DMS53 (cell line): ENCODE measurements at regions not wholly inside any gene's neighbourhood (a gene's known extent, or its start where the extent isn't known, plus 50 kb on each side); places are given as distances from the start of the nearest gene placed in this dataset.
A peak's percentile ranks its signal among the peaks of the same experiment; 100 is the strongest.
"Not testable (repeated sequence)": the region's sequence is repeated elsewhere in the genome, so short reads cannot be mapped to it uniquely, and the experiment has no call there.

Experiments
- DNase-seq: peaks from one replicate; lab custom pipeline; 2025; lab: John Stamatoyannopoulos, UW

DNA sequence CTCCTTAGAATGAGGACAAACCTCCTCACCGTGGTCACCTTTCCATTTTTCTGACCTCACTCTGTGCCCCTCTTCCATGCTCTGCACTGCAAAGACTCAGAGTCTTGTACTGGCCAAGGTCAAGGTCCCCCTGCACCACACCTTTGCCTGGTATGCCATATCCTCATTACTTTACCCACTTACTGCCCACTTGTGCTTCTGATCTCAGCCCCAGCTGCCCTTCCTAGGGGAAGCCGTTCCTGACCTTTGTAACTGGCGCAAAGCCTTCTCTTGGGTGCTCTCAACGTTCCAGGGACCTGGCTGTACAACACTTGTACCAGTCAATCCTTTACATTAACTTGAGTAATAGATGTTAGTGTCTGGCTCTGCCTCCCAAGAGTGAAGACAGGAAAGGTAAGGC, 256.0 kb downstream of the SV2B start:
- DNase-seq, result no peak

DNA sequence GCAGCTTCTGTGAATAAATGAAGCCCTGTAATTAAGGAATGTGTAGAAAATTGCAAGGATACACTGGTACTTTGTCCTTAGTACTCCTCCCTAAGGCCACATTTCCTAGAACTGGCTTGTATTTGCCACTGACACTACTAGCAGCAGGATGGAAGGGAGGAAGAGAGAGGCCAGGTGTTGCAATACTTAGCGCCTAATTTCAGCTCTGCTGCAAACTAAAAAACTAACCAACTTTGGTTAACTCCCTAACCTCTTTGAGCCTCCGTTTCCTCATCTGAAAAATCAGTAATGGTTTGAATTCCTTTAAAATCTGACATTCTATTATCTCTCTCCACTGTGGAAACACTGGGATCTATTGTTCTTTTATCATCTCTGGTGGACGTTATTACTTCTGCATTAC, 257.0 kb downstream of the SV2B start:
- DNase-seq, result no peak

DNA sequence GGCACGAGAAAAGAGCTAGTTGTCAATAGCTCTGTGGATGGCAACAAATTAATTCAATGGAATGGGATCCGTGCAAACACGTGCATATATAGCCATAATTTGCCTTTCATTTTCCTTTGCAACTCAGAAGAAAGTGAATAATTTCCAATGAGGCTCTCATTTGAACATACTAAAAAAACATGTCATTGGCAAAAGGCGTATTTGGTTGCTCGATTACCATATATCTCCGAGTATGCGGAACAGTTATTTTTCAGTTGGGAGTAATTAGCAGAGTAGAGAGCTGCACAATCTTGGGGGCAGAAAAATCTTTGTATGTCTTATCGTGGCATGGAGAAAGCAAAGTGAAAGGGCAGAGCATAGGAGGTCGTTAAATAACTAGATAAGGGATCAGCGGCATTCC, 257.4 kb downstream of the SV2B start:
- no peak for DNase-seq

DNA sequence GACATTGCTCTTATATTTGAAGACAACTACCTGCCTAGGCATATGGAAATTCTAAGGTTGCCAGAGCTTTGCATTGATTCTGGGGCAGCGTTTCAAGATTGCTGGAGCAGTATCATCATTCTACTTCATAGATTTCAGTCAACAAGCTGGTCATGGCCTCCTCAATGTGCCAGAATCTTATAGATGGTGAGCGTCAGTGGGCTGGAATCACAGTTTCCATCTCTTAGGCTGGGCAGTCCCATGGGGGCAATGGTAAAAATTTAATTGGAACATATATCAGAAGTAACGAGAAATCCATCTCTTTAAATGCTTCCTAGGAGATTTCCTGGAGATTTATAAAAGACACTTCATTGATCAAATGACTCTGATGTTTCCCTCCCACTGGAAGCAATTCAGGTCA, 258.3 kb downstream of the SV2B start:
- no peak for DNase-seq

DNA sequence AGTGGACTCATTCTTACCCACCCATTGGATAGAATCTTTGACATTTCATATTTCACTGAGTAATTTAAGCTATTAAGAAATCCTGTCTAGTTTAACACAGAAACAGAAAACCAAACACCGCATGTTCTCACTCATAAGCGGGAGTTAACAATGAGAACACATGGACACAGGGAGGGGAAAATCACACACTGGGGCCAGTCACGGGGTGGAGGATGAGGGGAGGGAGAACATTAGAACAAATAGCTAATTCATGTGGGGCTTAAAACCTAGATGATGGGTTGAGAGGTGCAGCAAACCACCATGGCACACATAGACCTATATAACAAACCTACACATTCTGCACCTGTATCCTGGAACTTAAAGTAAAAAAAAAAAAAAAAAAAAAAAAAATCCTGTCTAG, 261.6 kb downstream of the SV2B start:
- not testable (repeated sequence) for DNase-seq

GRCh38 chr15:91366111-91366510, 266.1 kb downstream of the SV2B start:
- DNase-seq, result no peak

GRCh38 chr15:91368611-91369010, 268.6 kb downstream of the SV2B start:
- DNase-seq, result no peak

- no peak for DNase-seq
Observed at GRCh38 chr15:91369823-91370222, 269.8 kb downstream of the SV2B start.

GRCh38 chr15:91371345-91371744, 271.3 kb downstream of the SV2B start:
- DNase-seq, result not testable (repeated sequence)

GRCh38 chr15:91374336-91374735, 274.3 kb downstream of the SV2B start:
- no peak for DNase-seq

DNA sequence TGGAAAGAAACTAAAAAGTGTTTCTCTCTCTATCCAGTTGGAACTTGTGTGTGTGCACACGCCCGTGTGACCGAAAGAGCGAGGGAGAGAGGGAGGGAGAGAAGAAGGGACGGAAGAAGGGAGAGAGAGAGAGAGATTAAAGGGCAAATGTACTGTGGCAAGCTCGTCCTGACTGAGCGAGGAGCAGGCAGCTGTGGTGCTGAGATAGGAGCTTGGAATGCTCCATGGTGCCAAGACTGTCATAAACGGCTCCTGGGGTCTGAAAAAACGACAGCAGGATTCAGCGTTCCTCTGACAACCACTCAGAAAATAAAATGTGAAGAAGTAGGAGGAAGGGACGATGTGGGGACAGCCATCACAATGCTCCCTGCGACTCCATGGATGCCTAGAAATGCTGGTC, 276.0 kb downstream of the SV2B start:
- no peak for DNase-seq

- DNase-seq, result no peak
Observed at GRCh38 chr15:91380114-91380513, 280.1 kb downstream of the SV2B start.

- no peak for DNase-seq
Observed at GRCh38 chr15:91383532-91383931, 283.5 kb downstream of the SV2B start.

DNA sequence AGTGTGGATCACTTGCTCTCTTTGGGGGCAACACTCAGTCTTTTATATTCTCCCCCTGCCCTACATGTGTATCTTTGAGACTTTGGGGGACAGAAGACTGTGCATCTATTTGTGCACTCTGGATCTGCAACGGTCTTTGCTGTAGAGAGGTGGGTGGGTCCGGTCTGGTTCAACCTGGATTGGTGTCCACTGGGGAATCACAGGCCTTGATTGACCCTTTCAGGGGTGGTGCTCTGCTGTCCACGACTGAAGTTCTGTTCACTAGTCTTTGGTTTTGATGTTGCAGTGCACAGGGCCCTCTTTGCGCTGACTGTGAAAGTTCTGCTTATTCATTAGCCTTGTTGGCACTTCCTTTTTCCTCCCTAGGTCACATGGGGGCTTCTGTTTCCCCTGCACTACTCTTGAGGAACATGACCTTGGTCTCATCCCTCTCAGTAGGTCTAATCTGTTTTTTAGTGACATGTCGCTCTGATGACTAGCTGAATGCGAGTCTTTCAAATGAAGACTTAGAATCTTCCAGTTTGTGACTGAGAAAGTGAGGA, 284.2 kb downstream of the SV2B start:
- DNase-seq, result no peak

GRCh38 chr15:91385311-91385710, 285.3 kb downstream of the SV2B start:
- no peak for DNase-seq

DNA sequence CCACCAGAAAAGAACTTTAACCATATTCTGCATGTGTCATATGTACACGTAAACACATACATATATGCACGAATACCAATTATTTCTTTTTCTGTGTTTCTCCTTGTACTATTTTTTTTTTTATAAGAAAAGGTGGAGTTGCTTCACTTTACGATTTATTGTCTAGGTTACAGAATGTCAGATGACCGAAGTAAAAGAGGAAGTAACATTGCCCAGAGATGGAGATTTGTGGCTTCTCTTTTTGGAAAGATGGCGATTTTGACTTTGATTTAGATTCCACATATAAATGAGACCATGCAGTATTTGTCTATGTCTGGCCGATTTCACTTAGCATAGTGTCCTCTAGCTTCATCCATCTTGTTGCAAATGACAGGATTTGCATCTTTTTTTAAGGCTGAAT, 293.1 kb downstream of the SV2B start:
- no peak for DNase-seq

GRCh38 chr15:91400481-91400880, 300.4 kb downstream of the SV2B start:
- DNase-seq, result no peak

- DNase-seq, result peak; percentile 6
Observed at GRCh38 chr15:91407269-91407889, 307.3 kb downstream of the SV2B start.

DNA sequence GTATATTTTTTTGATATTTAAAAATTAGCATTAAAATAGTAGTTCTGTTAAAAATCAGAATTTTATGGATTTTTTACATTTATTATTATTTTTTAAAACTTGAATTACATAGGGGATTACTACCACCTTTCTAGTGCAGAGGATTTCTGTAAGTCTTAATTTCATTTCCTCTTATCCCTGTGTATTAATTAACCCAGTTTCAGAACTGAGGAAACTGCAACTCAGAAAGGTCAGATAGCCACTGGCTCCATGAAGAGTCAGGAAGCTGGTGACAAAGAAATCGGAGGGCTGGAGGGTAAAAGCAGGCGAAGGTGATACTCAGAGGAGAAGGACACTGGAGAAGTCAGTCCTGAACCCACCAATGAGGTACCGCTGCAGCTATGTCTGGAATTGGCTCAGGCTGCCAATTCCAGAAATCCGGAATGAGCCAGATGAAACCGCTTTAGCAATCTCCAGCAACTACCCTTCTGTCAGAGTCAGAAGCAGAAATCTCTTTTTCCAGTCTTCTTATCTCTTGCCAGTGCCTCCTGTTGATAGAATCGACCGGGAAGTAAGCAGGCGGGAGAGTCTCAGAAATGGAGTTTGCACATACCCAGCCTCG, 308.5 kb downstream of the SV2B start:
- DNase-seq, result no peak

- no peak for DNase-seq
Observed at GRCh38 chr15:91409387-91409786, 309.3 kb downstream of the SV2B start.

DNA sequence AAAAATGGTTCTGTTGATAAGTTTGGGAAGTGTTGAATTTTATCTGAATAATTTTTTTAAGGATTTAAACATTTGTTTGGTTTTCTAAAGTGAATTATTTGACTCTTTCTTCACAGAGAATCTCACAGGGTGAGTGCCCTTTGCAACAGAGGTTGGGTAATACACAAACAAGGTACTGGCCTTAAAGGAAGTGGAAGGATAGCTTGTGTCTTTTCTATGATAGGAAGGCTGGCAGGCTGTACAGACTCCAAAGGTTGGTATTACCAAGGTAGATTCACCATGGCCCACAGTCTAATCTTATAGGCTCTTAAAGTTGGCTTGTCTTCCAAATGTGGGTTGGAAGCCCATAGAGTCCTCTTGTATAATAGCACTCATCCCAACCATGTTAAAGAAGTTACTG, 311.5 kb downstream of the SV2B start:
- DNase-seq, result no peak

DNA sequence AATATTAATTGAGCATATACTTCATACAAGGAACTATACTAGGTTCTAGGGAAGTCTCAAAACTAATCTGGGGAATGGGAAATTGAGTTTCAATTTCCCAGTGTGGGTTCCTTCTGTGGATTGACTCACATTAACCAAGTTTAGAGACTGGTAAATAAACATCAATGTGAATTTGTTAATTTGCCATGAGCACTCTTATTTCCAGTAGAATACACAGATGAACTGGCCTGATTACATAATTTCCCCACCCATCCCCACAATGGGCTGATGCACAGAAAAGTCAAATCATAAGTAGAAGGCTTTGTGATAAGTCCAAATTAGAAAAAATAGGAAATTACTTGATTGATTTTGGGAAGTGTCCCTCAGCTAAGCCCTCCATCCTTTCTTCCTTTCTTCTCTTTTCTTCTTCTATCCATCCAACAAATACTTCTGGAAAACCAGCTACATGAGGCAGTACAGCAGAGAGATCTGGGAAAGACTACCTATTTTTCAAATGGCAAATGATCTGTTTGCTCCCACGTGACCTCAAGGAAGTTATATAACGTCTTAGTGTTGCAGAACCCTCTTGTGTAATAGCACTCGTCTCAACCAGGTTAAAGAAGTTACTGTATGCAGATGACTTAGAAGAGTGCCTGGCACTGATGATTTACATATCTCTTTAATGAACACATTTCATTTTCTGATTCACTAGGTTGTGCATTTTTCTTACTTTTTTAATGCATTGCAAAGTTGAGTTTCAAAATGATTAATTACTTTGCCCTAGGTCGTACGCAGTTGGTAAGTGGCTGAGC, 312.3 kb downstream of the SV2B start:
- DNase-seq, result no peak

DNA sequence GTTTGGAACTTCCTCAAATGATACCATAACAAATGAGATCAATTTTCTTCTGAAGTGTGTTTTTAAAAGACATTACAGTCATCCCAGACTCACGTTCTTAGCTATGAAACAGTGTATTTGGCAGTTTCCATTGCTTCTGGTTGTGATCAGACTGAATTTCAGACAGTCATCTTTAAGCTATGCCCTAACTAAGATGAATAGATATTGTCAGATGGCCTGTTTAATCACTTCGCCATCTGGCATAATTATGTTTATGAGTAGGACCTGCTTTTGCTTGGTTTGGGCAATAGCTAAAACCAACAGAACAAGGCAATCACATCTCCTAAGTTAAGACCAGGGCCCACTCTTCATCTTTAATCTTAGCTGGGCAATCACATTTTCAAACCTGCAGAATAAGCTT, 313.1 kb downstream of the SV2B start:
- no peak for DNase-seq
